ENCODE measurements at regions not wholly inside any gene's neighbourhood (a gene's known extent, or its start where the extent isn't known, plus 50 kb on each side); places are given as distances from the start of the nearest gene placed in this dataset.

DNA sequence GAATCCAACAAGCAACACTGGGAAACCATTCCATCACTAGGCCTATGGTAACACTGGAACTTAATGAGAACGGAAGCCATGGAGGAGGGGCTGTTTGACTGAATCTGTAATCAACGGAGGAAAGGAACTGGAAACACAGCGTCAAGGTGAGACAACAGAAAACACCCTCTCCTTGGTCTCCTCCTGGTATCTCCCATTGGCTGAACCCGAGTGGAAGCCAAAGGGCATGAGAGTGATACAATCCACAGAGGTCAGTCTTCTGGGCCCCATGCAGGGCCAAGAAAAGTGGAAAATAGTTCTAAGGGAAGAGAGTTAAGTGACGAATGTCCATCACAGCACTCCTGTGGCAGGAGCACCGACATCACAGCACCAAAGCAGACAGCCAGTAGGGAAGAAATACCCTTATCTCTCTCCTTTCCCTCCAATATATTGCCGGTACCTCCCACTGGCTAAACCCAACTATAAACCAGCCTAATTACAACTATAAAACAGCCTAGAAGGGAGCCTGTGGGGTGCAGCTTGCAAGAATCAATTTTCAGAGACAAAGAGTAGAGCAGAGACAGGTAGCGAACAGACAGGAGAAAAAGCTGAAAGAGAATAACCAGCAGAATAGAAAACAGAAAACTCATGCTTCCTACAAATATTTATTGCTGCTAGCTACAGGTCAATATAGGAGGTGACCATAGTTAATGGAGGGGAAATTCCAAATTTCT, 107.4 kb upstream of the IFNE start:
- TF ChIP-seq, protein P1, sequence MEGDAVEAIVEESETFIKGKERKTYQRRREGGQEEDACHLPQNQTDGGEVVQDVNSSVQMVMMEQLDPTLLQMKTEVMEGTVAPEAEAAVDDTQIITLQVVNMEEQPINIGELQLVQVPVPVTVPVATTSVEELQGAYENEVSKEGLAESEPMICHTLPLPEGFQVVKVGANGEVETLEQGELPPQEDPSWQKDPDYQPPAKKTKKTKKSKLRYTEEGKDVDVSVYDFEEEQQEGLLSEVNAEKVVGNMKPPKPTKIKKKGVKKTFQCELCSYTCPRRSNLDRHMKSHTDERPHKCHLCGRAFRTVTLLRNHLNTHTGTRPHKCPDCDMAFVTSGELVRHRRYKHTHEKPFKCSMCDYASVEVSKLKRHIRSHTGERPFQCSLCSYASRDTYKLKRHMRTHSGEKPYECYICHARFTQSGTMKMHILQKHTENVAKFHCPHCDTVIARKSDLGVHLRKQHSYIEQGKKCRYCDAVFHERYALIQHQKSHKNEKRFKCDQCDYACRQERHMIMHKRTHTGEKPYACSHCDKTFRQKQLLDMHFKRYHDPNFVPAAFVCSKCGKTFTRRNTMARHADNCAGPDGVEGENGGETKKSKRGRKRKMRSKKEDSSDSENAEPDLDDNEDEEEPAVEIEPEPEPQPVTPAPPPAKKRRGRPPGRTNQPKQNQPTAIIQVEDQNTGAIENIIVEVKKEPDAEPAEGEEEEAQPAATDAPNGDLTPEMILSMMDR (conservative IDR thresholded peaks at IDR 0.05; ENCODE audit: low read length) = no peak
- no peak for TF ChIP-seq EZH2phosphoT487 (IDR thresholded peaks at IDR 0.05; ENCODE audit: borderline replicate concordance, low read depth, low read length)
